8988T (cell line): ENCODE measurements at regions not wholly inside any gene's neighbourhood (a gene's known extent, or its start where the extent isn't known, plus 50 kb on each side); places are given as distances from the start of the nearest gene placed in this dataset.

Experiments used
- DNase-seq: peaks from one replicate; pipeline ENCODE4 v3.0.0; 2011

DNA sequence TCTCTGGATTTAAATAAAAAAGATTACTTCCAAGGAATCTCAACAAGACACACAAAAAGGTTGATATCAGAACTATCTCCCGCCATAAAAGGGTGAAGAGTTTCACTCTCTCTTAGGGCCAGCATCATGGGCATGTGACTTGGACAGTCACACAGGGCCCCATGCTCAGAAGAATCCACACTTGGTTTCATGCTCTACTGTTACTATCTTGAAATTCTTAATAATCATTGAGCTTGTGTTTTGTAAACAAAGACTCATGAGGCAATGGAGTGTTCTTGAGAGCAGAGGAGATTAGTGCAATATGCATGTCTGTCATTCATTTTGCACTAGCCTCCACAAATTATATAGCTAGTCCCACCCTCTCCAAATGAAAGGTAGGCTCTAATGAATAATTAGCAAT is 58.4 kb downstream of the HMHB1 start:
- no peak for DNase-seq

DNA sequence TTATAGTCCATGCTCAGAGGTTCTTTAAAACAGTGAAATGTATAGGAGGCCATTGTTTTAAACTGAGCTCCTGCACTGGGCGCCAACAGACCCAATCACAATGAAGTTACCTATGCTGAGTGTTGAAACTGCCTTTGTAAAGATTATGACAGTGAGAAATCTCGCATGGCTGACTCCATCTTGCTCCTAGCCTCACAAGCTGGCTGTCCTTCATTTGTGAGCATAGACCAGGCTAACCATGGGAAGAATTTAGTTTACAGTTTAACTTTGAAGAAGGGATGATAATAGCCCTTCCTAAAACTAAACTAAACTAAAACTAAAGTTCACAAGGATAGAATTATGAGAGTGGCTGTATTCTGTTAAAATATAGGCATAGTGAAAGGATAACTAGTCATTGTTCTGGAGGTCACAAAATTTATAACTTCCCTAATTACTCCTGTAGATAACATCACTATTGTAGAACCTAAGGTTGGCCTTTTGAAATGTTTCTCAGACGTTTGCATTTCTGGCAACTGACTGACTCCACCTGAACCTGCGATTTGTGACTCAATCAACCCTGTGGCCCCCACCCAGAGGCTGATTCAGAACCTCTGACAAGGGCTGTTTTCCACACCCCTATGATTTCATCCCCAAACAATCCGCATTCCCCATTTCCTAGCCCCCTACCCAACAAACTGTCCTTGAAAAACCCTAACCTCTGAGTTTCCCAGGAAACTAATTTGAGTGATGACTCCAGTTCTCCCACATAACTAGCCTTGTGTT is 59.1 kb downstream of the HMHB1 start:
- no peak for DNase-seq

DNA sequence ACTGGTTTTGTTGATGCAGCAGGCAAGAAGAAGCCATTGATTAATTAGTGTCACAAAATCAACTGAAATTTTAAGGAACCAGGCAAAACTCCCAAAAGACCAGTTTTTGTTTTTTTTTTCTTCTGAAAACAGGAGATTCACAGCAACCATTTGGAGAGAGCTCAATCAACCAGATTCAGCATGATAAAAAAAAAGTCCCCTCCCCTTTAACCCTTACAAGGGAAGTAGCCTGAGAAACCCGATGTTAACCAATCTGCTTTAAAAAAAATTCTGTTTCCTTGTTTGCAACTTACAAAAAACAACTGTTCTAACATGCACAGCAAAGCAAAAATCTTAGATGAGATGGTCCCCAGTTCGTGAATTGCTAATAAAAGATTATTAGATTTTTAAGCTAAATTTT is 59.7 kb downstream of the HMHB1 start:
- no peak for DNase-seq

DNA sequence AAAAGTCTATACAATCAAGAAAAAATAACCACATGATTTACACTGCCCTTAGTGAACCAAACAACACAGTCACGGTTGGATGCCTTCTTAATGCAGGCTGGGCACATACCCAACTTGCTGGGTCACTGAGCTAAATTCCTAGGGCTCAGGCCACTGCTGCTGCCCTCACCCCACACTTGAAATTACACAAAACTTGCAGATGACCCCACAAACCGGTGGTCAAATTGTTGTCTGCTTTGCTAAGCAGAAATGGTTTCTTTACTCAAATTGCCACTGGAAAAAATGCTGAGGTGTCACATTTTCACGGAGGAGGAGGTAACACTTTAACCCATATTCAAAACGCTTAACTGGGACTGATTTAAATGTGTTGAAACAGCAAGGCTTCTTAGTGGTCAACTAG is 62.4 kb downstream of the HMHB1 start:
- DNase-seq: no peak

DNA sequence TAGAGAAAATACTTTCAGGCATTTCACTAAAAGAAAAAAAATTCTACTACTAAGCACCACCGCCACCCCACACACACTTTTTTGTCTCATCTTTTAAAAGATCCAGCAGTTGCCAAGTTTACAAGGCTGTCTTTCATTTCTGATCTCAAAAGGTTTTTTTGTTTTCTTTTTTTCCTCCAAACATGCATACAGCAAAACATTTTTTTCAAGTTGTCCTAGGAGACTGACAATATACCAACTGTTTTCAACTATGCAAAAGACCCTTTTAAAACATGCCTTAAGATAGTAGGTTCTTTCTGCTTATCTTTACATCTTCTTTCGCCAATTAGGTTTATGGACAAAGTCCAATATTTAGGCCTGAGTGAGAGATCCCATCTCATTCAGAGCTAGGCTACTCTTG is 65.2 kb downstream of the HMHB1 start:
- DNase-seq: no peak

DNA sequence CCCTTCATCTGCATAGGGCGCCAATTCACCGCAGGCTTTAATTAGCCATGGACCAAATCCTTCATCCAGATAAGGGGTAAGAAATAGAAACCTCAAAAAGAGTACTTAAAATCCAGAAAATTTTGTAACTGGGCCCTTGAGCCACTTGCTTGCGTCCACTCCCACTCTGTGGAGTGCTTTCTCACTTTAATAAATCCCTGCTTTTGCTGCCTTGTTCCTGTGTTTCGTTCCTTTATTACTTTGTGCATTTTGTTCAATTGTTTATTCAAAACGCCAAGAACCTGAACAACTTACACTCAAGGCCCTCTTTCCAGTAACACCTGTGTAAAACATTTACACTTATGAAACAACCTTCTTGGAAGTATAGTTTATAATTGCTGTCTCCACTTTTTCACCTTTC is 66.5 kb downstream of the HMHB1 start:
- DNase-seq: no peak

DNA sequence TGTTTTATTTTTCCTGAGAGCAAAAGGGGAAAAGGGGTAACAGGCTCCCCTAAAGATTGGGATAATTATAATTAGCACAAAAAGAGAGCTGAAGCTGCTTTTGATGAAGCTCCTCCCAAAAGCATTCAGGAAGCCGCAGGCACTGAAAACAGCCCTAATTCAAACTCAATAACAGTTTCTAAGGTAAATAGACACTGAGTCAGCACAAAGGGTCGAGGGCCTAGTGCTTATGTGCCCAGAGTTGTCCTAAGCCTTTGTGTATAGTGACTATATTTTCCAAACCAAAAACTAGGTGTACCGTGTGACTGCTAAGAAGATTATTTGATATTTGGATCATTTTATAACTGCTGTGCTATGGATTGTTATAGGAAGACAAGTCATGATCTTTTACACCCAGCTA is 67.7 kb downstream of the HMHB1 start:
- no peak for DNase-seq

DNA sequence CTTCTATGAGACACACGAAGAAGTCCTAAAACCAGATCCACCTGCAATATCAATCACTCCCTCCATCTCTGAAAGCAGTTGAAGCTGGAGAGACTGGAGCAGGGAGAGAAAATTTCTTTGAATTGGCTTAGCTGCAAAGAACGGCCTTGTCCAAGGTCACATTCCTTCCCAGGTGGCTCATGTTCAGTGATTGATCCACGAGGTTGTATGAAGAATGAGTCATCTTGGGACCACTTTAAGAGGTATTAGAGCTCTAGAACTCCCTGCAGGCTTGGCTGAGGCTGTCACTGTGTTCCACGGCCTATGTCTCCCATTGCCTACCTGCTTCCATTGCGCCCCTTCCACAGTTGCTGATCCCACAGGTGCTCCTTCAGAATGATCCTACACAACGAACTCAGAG is 68.2 kb downstream of the HMHB1 start:
- no peak for DNase-seq

DNA sequence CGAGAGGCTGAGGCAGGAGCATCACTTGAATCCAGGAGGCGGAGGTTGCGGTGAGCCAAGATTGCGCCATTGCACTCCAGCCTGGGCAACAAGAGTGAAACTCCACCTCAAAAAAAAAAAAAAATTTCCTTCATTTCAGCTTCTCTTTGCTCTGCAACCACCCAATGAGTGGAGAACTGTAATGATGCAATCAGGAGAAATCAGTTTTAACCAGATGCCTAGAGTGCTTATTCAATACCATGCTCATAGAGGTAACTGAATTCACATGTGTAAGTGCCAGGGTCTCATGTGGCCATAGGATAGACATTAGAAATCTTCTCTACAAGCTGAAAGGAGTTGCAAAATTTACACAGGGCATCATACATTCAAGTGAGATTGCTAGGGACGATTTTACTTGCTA is 70.6 kb downstream of the HMHB1 start:
- DNase-seq: no peak

DNA sequence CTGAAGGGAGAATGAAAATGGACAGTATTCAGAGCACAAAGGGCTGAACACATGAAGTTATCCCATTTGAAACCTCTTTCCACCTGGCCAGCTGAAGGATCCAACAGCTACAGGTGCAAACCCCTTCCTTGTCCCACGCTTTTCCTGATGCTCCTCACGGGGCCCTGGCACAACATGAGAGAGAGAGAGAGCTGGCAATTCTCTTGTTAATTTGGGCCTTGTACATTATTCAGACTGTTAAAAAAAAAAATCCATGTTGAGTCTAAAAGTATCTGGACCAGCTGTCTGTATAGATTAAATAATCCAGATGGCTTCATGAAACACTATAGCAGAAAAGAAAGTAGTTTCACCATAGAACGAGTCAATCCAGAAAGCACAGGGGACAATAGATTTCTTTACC is 74.1 kb downstream of the HMHB1 start:
- DNase-seq: no peak

DNA sequence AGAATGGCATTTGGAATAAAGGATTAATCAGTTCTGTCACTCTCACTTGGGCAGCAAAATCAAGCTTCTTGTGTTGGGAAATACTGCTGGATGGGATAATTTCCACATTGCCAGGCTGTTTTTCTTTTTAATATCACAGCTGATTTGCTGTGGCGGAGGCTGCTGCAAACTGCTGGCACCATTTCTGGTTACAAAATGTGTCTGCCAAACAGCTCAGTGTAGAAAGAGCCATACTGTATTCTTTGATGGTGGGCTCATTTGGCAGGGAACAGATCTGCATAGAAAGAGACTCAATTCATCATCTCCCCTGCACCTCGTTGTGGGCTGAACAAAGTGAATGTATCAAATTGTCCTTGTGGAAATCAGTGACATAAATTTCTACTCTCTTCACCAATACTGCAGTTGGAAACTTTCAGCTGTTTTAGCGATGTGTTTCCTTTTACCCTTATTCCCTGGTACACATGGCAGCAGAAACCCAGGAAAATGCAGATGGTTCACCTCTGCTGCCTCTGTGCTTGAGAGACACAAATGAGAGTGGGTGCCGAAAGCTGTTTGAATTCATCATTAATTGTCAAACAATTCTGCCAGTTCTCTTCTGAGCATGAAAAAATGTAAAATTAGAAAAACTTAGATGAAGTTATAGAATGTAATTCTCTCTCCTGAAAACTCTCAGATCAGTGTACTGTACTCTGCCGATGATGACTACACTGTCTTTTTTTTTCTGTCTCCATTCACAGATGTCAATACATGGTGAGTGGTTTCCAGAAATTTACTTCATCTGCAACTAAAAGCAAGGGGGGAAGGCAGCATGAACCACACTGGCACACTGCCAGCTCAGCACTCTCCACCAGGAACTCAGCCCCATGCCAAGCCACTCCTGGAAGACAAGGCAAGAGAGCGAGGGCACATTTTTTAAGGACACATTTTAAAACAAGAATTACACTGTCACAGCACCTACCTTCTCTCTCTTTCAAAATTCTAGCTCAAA is 75.0 kb downstream of the HMHB1 start:
- no peak for DNase-seq

DNA sequence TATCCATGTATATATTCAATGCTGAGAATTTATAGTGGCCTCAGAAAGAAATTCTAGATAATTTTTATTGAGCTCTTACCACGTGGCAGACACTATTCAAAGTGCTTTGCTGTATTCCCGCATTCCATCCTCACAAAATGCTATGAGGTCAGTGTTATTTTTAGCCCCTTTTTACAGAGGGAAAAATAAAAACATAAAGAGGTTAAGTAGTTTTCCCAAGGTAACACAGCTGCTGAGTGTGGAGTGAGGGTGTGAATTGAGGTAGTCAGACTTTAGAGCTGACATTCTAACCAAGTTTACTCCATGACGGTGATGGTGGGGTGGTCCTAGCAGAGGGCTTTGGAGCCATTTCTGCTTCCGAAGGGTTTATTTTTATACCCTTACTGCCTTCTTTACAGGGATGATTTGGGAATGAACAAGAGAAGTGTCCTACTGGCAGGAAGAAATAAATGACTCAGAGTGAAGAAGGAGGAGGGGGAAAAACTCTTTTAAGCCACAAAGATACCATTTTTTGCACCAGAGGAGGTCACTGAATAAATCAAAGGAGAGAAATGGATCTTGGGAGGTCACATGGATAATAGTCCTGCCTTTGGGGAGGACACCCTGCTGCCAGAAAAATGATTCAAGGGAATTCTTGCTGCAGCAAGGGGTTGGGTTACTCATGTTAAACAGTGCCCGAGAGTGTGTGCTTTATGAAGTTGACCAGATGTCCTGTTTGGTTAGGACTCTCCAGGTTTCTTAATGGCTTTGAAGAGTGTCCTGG is 76.1 kb downstream of the HMHB1 start:
- DNase-seq: no peak

DNA sequence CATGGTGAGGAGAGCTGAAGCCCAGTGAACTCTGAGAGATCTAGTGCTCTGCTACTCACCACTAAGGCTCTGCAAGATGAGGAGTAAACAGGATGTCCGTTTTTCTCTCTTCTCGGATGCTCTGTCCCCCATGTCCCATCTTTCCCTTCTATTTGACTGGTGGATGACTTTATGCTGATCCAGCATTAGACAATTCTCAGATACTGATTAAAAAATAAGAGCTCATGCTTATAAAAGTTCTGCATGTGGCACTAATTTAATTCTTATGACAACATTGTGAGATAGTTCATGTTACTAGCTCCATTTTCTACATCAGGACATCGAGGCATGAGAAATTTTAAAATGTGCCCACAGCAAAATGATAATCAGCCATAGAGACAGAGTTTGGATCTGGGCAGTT is 77.0 kb downstream of the HMHB1 start:
- no peak for DNase-seq

DNA sequence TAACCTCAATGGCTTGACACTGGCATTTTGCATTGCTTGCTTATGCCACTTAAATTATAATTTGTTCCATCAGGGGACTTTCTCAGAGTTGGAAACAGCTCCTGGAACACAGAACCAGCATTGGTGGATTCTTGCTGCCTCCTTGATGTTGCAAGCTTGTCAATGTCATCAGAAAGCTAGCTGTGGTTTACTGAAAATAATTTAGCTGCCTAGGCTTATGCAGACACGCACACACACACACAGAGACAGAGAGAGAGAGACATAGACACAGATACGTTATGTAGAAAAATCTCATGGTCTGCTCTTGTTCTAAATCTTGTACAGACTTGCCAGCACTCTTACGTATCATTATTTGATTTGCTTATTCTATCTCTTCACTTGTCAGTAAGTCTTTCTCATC is 78.0 kb downstream of the HMHB1 start:
- DNase-seq: no peak

DNA sequence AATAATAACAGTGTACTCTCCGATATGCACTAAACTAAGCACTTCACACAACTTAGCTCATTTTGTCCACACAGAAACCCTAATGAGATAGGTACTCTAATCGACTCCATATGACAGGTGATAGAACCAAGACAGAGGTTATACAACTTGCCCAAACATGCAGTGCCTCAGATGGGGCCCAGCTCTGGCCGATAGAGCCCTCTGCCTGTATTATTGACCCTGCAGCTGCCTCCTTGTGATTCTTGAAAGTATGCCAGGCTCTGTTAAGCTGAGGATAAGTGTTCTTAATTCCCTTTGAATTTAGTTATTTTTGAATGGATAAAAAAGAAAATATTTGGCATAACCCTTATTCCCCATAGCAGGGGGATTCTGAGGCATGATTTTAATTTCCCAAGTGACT is 78.5 kb downstream of the HMHB1 start:
- no peak for DNase-seq

DNA sequence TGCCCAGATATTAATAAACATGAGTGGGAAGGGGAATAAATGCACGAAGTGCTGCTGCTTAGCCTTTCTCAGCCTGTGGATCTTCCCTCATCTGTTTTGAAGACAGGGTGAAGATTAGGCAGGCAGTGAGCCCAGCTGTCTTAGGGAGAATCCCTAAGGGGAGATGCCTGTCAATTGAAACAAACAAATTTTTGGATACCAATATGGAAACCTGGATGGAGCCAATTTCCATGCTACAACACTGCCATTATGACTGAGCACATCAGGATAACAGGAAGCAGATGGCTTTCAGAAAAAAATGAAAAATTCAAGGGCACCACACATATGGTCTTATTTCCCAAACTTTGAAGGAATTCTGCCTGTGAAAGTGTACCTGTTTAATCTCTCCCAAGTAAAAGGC is 80.3 kb downstream of the HMHB1 start:
- DNase-seq: no peak

DNA sequence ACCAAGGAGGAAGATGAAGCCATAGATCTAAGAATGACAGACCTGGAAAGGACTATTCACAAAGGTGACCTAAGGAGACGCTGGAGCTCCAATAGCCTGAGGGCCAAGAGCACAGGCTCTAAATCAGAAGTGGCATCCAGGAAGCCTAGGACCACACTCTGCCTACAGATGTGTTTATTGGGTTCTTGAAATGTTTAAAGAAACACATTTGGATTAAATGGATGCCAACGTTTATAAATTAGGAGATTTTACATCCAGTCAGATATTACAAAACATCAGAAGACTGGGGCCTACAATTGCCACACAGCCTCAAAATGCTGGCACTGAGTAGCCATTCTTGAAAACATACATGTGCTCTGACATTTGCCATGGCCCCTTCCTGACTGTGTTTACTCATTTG is 80.9 kb downstream of the HMHB1 start:
- DNase-seq: no peak

DNA sequence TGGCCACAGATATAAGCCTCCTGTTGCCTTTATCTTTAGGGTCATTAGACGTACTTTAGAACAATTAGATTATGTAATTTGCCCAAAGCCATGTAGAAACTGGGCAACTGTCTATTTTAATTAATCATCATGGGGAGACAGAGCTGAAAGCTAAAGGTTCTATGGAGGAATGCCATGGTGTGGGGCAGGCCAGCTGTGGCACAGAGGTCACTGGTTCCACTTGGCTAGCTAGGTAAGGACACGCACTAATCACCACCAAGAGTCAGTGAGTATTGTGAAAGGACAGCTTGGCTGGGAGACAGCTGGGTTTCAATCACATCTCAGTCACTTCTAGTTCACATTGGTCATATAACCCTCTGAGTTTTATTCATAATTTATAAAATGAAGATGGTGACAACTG is 81.7 kb downstream of the HMHB1 start:
- DNase-seq: no peak

DNA sequence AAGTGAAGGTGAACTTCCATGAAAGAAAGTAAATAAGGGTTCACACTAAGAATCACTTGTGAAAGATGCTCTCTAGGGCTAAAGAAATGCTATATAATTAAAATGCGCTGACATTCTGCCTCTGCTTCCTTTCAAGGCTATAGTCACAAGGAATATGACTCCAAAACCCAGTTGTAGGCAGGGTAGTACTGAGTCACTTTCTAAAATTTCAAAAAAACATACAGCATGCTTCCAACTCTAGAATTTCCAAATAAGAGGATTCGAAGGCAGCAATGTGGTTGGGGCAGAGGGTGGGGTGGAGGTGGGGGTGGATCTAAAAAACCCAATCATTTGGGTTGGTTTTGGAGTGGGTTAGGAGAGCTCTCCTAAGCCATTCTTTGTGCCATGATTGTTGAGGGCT is 84.6 kb downstream of the HMHB1 start:
- DNase-seq: no peak

DNA sequence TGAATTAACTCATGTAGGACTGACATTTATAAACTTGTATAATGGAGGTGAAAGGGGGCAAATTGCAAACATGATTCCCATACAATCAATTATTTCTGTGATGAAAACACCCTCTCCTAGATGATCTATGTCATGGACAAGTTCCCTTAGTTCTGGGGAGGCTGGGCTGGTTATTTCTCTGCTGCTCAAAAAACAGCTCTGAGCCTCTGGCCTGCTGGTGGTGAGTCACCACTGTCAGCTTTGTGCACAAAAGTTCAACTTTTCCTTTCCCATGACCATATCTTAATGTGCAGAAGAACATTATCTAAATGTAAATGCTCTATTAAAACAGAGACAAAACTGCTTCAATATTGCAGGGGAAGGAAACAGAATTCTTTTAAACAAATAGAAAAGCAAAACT is 85.0 kb downstream of the HMHB1 start:
- DNase-seq: no peak

DNA sequence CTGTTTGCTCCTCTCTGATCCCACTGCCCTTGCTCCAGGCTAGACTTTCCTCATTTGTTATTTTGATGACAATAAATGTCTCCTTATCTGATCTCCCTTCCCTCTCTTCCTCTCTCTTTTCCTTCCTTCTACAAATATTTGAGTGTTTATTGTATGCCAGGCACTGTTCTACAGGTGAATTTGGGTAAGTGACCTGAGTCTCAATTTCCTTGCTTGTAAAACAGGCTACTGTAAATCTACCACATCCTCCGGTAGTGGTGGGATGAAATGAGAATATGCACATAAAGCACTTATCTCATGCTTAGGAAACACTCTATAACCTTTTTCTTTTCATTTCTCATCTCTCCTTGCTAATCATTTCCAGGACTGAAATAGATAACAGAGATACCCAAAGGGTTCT is 86.4 kb downstream of the HMHB1 start:
- no peak for DNase-seq

DNA sequence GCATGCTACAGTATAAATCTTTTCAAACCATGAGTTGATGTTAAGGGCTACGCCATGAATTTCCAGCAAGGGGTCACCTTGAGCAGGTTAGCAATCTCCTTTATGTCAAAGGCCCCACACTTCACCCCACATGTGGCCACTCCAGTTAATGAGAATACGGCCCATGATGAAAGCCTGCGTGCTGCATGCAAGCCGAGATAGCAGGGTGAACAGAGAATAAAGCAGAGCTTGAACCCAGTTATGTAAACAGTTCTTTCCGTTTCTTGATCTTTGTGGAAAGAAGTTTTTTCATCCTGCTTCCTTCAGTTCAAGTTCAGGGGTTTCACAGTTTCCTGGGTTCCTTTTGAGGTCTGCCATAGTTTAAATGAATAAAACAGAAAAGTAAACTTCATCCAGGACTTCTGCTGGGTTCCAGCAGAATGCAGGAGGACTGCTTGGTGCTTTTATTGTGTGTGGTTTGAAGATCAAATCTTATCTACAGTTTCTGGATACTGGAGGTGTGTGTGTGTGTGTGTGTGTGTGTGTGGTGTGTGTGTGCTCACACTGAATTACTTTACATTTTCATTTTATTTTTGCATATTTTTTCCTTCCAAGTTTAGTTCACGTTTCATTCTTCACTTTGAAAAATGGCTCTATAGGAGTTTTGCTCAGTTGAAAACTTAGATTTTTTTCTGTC is 87.1 kb downstream of the HMHB1 start:
- DNase-seq: no peak

DNA sequence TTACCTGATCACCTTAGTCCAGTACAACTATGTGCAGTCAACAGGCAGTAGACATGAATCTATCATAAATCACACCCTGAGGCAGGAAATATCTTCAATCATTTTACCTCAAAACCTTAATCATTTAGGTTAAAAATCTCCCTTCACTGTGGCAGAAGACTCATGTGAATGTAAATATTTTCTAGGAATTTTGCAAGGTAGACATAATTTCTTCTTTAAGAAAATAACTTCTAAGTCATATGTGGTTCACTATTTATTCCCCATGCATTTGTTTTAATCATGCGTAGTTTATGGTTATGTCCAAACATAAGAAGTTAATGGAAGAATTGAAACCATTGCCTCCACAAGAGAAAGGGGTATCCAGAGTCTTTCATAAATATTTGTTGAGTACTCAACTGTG is 97.0 kb downstream of the HMHB1 start:
- no peak for DNase-seq
